Hematopoietic multipotent progenitor cell treated with erythropoietin and hydrocortisone succinate and interleukin-3 and kit ligand, for 4 days (in vitro differentiated cells): ENCODE measurements at regions not wholly inside any gene's neighbourhood (a gene's known extent, or its start where the extent isn't known, plus 50 kb on each side); places are given as distances from the start of the nearest gene placed in this dataset.

Experiments used
- DNase-seq: peaks from one replicate; pipeline ENCODE4 v3.0.0-alpha.2; 2015

- no peak for DNase-seq
Measured at GRCh38 chr9:134987906-134988700, 70.4 kb upstream of the FCN1 start.

- DNase-seq: no peak
Measured at GRCh38 chr9:134988706-134989105, 71.0 kb upstream of the FCN1 start.

GRCh38 chr9:134989206-134990065 is 71.7 kb upstream of the FCN1 start:
- DNase-seq: no peak

GRCh38 chr9:134991808-134992754 is 74.4 kb upstream of the FCN1 start:
- no peak for DNase-seq

- no peak for DNase-seq
Measured at GRCh38 chr9:134992755-134993124, 75.0 kb upstream of the FCN1 start.

- DNase-seq: no peak
Measured at GRCh38 chr9:134993416-134993815, 75.7 kb upstream of the FCN1 start.

GRCh38 chr9:134993996-134994720 is 76.4 kb upstream of the FCN1 start:
- DNase-seq: no peak

GRCh38 chr9:134994926-134995791 is 77.4 kb upstream of the FCN1 start:
- no peak for DNase-seq

- no peak for DNase-seq
Measured at GRCh38 chr9:134995792-134996120, 78.0 kb upstream of the FCN1 start.

- no peak for DNase-seq
Measured at GRCh38 chr9:134996591-134997530, 79.1 kb upstream of the FCN1 start.

GRCh38 chr9:135000647-135001245 is 83.0 kb upstream of the FCN1 start:
- DNase-seq: no peak

GRCh38 chr9:135001526-135001925 is 83.8 kb upstream of the FCN1 start:
- DNase-seq: no peak

- DNase-seq: peak; percentile 7
Measured at GRCh38 chr9:135002336-135002735, 84.6 kb upstream of the FCN1 start.

- no peak for DNase-seq
Measured at GRCh38 chr9:135002802-135003201, 84.7 kb upstream of the OLFM1 start.

- DNase-seq: no peak
Measured at GRCh38 chr9:135004772-135005171, 82.7 kb upstream of the OLFM1 start.

GRCh38 chr9:135006911-135007570 is 80.4 kb upstream of the OLFM1 start:
- DNase-seq: no peak

- DNase-seq: no peak
Measured at GRCh38 chr9:135007601-135008000, 79.9 kb upstream of the OLFM1 start.

- DNase-seq: no peak
Measured at GRCh38 chr9:135008416-135008815, 79.1 kb upstream of the OLFM1 start.

GRCh38 chr9:135009051-135009560 is 78.4 kb upstream of the OLFM1 start:
- no peak for DNase-seq
